Breast epithelium (tissue), 3 donors: ENCODE measurements at regions not wholly inside any gene's neighbourhood (a gene's known extent, or its start where the extent isn't known, plus 50 kb on each side); places are given as distances from the start of the nearest gene placed in this dataset.

Source experiments
- CTCF ChIP-seq, 3 donors: fragments of 450-650 bp; IDR thresholded peaks; one replicate each; pipeline ENCODE4 v1.5.1; 2016 to 2017; ENCODE audit warnings: antibody characterized with exemption in 3 of 3, mild to moderate bottlenecking in 3 of 3, moderate library complexity in 3 of 3
- POLR2A ChIP-seq: fragments of 450-650 bp; IDR thresholded peaks from one replicate; pipeline ENCODE4 v1.6.1; 2016; ENCODE audit warnings: antibody characterized with exemption, mild to moderate bottlenecking, moderate library complexity

- TF ChIP-seq CTCF (IDR thresholded peaks at IDR 0.05) (no peak), POLR2A (no peak)
Observed at GRCh38 chr12:5176036-5176435, 132.4 kb downstream of the KCNA5 start.
